ENCODE measurements at regions not wholly inside any gene's neighbourhood (a gene's known extent, or its start where the extent isn't known, plus 50 kb on each side); places are given as distances from the start of the nearest gene placed in this dataset.

DNA sequence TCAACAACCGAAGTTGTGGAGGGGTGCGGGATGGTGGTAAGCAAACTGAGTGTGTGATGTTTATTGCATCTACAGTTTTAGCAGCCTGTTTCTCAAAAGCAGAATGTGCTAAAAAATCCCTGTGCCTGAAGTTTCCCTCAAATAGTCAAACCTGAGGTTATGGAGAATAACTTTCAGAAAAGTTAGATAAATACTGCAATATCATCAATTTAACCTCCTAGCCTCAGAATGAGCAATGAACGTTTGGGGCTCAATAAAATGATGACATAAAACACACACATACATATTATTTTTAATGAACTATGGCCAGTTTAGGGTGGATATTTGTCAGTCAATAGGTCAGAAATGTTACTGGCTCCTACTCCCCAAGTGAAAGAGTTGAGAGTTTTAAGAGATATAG is 201.6 kb downstream of the SEMA6D start:
- ATAC-seq (no peak), DNase-seq (no peak)
- H3K27ac ChIP-seq = no peak overlapping the region
- no peak overlapping the region for H3K4me3 ChIP-seq
- peaks cover 0 to 4% (median 0%) of the 10 kb centered on the region in 3 donors for H3K9me3 ChIP-seq
- no peaks in the 10 kb centered on the region for H3K27me3 ChIP-seq
- intact Hi-C loops (cut with DNase I) = no loop called here
- TF ChIP-seq, protein P1, sequence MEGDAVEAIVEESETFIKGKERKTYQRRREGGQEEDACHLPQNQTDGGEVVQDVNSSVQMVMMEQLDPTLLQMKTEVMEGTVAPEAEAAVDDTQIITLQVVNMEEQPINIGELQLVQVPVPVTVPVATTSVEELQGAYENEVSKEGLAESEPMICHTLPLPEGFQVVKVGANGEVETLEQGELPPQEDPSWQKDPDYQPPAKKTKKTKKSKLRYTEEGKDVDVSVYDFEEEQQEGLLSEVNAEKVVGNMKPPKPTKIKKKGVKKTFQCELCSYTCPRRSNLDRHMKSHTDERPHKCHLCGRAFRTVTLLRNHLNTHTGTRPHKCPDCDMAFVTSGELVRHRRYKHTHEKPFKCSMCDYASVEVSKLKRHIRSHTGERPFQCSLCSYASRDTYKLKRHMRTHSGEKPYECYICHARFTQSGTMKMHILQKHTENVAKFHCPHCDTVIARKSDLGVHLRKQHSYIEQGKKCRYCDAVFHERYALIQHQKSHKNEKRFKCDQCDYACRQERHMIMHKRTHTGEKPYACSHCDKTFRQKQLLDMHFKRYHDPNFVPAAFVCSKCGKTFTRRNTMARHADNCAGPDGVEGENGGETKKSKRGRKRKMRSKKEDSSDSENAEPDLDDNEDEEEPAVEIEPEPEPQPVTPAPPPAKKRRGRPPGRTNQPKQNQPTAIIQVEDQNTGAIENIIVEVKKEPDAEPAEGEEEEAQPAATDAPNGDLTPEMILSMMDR (IDR thresholded peaks at IDR 0.05) = no peak
- no peak for TF ChIP-seq POLR2A (IDR thresholded peaks at IDR 0.05)
- peaks cover under 1% of the 10 kb centered on the region for H3K4me1 ChIP-seq
- 79 to 91% methylated on average over 3 of the region's 3 CpGs for WGBS, 2 donors
- no peaks in the 10 kb centered on the region for H3K36me3 ChIP-seq (replicated peaks in 1 of 2; ENCODE audit: insufficient read depth in 1 of 2, low read depth in 2 of 2)

DNA sequence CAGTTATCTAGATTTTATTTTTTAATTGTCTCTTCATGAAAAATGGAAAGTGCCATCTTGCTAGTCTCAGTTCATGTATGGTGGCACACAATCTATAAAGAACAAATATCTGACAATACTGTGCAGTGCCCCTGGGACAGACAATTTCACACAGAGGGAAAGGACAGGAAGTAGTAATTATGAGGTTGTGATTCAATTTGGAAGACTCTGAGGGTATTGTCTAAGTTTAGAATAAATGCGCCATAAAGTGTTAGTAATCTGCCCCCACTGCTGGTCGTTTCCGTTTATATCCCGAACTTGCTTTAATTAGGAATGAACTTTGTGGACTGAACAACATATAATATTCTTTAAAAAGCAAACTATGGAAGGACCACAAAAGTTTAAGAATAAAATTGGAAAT is 196.4 kb upstream of the SLC24A5 start:
- no peaks in the 10 kb centered on the region for H3K27me3 ChIP-seq
- DNase-seq (no peak), ATAC-seq (no peak)
- WGBS, 2 donors = 78 to 89% methylated on average over 4 of the region's 4 CpGs
- no peaks in the 10 kb centered on the region for H3K4me1 ChIP-seq
- no peak for TF ChIP-seq POLR2A (IDR thresholded peaks at IDR 0.05)
- H3K4me3 ChIP-seq = no peak overlapping the region
- no peaks in the 10 kb centered on the region for H3K36me3 ChIP-seq (replicated peaks in 1 of 2; ENCODE audit: insufficient read depth in 1 of 2, low read depth in 2 of 2)
- no peak overlapping the region for H3K27ac ChIP-seq
- intact Hi-C loops (cut with DNase I) = no loop called here
- H3K9me3 ChIP-seq = no peaks in the 10 kb centered on the region

DNA sequence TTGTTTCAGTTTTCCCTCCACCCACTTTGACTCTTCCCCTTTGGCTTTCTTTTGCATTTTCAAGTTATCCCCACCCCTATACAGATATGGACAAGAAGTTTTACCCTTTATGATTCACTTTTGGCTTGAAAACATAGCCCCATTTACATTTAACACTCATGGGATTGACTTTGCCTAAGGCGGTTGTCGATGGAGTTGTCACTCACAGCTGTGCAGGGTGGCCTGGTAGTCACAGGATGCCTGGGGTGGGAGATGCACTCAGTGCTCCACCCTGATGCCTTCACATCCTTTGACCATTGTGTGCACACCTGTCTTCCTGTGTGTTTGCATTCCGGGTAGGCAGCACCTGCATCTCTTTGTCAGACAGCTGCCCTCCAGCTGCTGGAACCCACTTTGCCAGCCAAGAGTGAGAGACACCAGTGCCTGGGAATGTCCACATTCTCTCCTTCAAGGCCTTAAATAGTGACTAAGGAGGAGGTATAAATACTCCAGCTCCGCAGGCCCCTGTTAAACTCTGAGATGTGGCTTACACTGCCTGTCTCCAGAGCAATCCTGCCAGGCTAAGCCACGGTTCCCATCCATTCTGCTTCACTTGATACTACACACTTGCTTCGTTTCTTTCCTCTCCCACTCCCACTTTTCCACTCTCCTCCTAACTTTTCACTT is 191.5 kb upstream of the SLC24A5 start:
- peaks cover 31% of the 10 kb centered on the region for H3K4me1 ChIP-seq
- H3K4me3 ChIP-seq = no peak overlapping the region
- TF ChIP-seq, protein P1 (IDR thresholded peaks at IDR 0.05) = no peak
- no peak for TF ChIP-seq POLR2A (IDR thresholded peaks at IDR 0.05)
- intact Hi-C loops (cut with DNase I) = no loop called here
- 75 to 82% methylated on average over 6 of the region's 6 CpGs for WGBS, 2 donors
- H3K9me3 ChIP-seq = no peaks in the 10 kb centered on the region
- H3K27ac ChIP-seq = no peak overlapping the region
- no peaks in the 10 kb centered on the region for H3K27me3 ChIP-seq
- ATAC-seq (no peak), DNase-seq (no peak)
- H3K36me3 ChIP-seq (replicated peaks in 1 of 2; ENCODE audit: insufficient read depth in 1 of 2, low read depth in 2 of 2) = no peaks in the 10 kb centered on the region

DNA sequence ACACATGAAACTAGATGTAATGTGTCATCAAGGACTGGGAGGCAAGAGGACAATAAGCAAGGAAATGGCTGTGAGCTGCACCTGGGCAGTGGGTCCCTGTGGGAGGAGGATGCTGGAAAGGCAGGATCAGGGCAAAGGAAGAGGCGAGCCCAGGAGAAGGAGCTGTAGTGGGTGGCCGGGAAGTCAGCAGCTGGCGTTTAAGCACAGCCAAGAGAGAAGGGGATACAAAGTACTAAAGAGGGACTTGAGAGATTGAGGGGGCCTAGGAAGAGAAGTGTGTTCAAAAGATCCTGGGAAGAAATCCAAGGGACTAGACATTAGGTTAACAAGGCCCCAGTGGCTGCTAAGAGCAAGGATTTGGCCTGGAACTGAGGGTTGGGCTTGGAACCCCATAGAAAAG is 188.5 kb upstream of the SLC24A5 start:
- Histone ChIP-seq H3K4me1 (peaks cover 36% of the 10 kb centered on the region), H3K9me3 (no peaks in the 10 kb centered on the region), H3K27ac (peak overlapping the region; percentile 9 to 66 (median 56)), H3K4me3 (no peak overlapping the region), H3K36me3 (replicated peaks in 1 of 2; ENCODE audit: insufficient read depth in 1 of 2, low read depth in 2 of 2) (no peaks in the 10 kb centered on the region), H3K27me3 (no peaks in the 10 kb centered on the region)
- no peak for ATAC-seq
- intact Hi-C loops (cut with DNase I) = no loop called here
- peak in 1 of 4 donors; percentile 19 for DNase-seq
- WGBS, 2 donors = 66 to 76% methylated on average over 3 of the region's 3 CpGs
- no peak for TF ChIP-seq POLR2A (IDR thresholded peaks at IDR 0.05)
- TF ChIP-seq, protein P1 (IDR thresholded peaks at IDR 0.05) = no peak

DNA sequence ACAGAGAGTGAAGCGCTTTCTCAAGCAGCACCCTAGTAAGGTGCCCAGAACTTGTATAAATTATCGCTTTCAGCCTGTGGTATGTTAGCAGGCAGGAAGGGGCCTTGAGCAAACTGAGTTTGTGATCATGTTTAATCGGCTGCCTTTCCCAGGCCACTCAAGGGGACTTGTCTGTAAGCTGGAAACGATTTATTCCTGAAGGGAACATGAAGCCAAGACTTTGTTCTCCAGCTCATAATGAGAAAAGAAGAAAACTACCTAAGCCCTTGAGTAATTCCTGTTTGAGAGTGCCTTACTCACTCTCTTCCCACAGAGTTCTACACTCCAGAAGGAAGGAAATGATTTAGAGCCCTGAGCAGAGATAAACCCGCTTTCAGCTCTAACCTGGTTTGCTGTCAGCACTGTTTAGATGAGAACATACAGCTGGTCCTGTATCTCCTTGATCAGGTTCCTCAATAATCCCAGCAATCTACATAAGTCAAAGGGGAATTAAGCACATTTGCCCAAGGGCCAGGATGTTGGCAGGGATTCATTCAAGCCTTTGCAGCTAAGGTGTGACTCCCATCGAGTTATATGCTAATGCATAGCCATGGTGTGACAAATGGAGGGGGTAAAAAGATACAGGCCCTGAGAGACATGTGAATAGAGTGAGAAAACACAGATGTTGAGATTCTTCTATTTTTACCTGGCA is 187.7 kb upstream of the SLC24A5 start:
- TF ChIP-seq POLR2A (IDR thresholded peaks at IDR 0.05) = no peak
- TF ChIP-seq, protein P1 (IDR thresholded peaks at IDR 0.05) = no peak
- Histone ChIP-seq H3K36me3 (replicated peaks in 1 of 2; ENCODE audit: insufficient read depth in 1 of 2, low read depth in 2 of 2) (no peaks in the 10 kb centered on the region), H3K27me3 (no peaks in the 10 kb centered on the region), H3K4me1 (peaks cover 36% of the 10 kb centered on the region), H3K4me3 (no peak overlapping the region), H3K9me3 (no peaks in the 10 kb centered on the region), H3K27ac (peak overlapping the region; percentile 2 to 66 (median 56))
- WGBS, 2 donors = 36 to 44% methylated on average over 6 of the region's 6 CpGs
- intact Hi-C loops (cut with DNase I) = no loop called here
- peak; percentile 84 for ATAC-seq
- peak in 3 of 4 donors; percentile 13 to 56 (median 30) for DNase-seq
